SK-N-SH (cell line): ENCODE measurements at regions not wholly inside any gene's neighbourhood (a gene's known extent, or its start where the extent isn't known, plus 50 kb on each side); places are given as distances from the start of the nearest gene placed in this dataset.

ENCODE experiments used
- CTCF ChIA-PET: fragments of 300-600, 350-600 bp; formaldehyde crosslinking; extraction: SDS; loops from one replicate; lab custom pipeline; 2021; lab: Yijun Ruan, JAX
- POLR2A ChIA-PET: fragments of 350-600 bp; sonication (Branson Sonifier 250); formaldehyde crosslinking; extraction: SDS; loops from one replicate; lab custom pipeline; 2020; ENCODE audit warnings: antibody characterized with exemption, inconsistent platforms; lab: Yijun Ruan, JAX
- DNase-seq: peaks from one replicate; pipeline ENCODE4 v3.0.0; 2012
- H2AFZ ChIP-seq: fragments of 200-600 bp; sonication (generic); 2 replicates; pipeline ENCODE4 v1.8.1; 2016; ENCODE audit warnings: antibody characterized with exemption, mild to moderate bottlenecking, low read depth
- H3F3A ChIP-seq: fragments of 200-600 bp; sonication (generic); replicated peaks from 2 replicates; pipeline ENCODE3; 2016; ENCODE audit warnings: antibody characterized with exemption, mild to moderate bottlenecking; ENCODE audit not compliant: insufficient read depth
- H3K27ac ChIP-seq, 2 experiments: fragments of 200-500 bp in 1 of 2; fragments of 200-600 bp in 1 of 2; sonication (Bioruptor generic) in 1 of 2; sonication (generic), shearing (Covaris generic) in 1 of 2; 2 replicates each; pipeline versions ENCODE4 v1.5.1 to v1.6.1; 2014 to 2016; ENCODE audit warnings: low read depth in 2 of 2, inconsistent platforms in 1 of 2, low read length in 1 of 2, mild to moderate bottlenecking in 1 of 2, mixed read lengths in 1 of 2
- H3K27me3 ChIP-seq: fragments of 200-600 bp; sonication (generic), shearing (Covaris generic); 2 replicates; pipeline ENCODE4 v1.6.1; 2016; ENCODE audit warnings: mixed run types; ENCODE audit not compliant: insufficient read depth
- H3K36me3 ChIP-seq, 2 experiments: fragments of 200-500 bp in 1 of 2; fragments of 200-600 bp in 1 of 2; sonication (Bioruptor generic) in 1 of 2; sonication (generic) in 1 of 2; replicated peaks in 1 of 2; 2 replicates each; pipeline versions ENCODE3 to v1.5.1; 2014 to 2016; ENCODE audit warnings: low read length in 1 of 2, mild to moderate bottlenecking in 1 of 2; ENCODE audit not compliant: insufficient read depth in 2 of 2, control insufficient read depth in 1 of 2
- H3K4me1 ChIP-seq, 2 experiments: fragments of 200-500 bp in 1 of 2; fragments of 200-600 bp in 1 of 2; sonication (Bioruptor generic) in 1 of 2; sonication (generic), shearing (Covaris generic) in 1 of 2; 2 replicates each; pipeline versions ENCODE4 v1.5.1 to v1.6.1; 2014 to 2016; ENCODE audit warnings: low read depth in 1 of 2, low read length in 1 of 2, mixed run types in 1 of 2; ENCODE audit not compliant: insufficient read depth in 2 of 2, control insufficient read depth in 1 of 2
- H3K4me2 ChIP-seq: fragments of 200-600 bp; sonication (generic), shearing (Covaris generic); 2 replicates; pipeline ENCODE4 v1.6.1; 2017; ENCODE audit warnings: mixed run types
- H3K4me3 ChIP-seq, 2 experiments: fragments of 200-500 bp in 1 of 2; fragments of 200-600 bp in 1 of 2; sonication (Bioruptor generic) in 1 of 2; sonication (generic), shearing (Covaris generic) in 1 of 2; 2 replicates each; pipeline versions ENCODE4 v1.5.1 to v1.8.1; 2014 to 2016; ENCODE audit warnings: low read depth in 2 of 2, inconsistent platforms in 1 of 2, low read length in 1 of 2, mild to moderate bottlenecking in 1 of 2, mixed read lengths in 1 of 2, moderate library complexity in 1 of 2
- H3K79me2 ChIP-seq: fragments of 200-600 bp; sonication (generic); 2 replicates; pipeline ENCODE4 v1.8.1; 2017; ENCODE audit warnings: mild to moderate bottlenecking; ENCODE audit not compliant: insufficient read depth
- H3K9ac ChIP-seq: fragments of 200-600 bp; sonication (generic); 2 replicates; pipeline ENCODE4 v1.6.1; 2017; ENCODE audit warnings: mixed run types
- H3K9me2 ChIP-seq: fragments of 200-600 bp; sonication (generic); 2 replicates; pipeline ENCODE4 v1.6.1; 2017; ENCODE audit warnings: mixed run types
- H3K9me3 ChIP-seq: fragments of 200-600 bp; sonication (generic); 2 replicates; pipeline ENCODE4 v1.6.1; 2017; ENCODE audit warnings: mixed run types, mild to moderate bottlenecking, moderate library complexity
- H4K20me1 ChIP-seq: fragments of 200-600 bp; sonication (generic); 2 replicates; pipeline ENCODE4 v1.6.1; 2017; ENCODE audit warnings: mild to moderate bottlenecking, mixed run types; ENCODE audit not compliant: insufficient read depth
- ELF1 ChIP-seq: IDR thresholded peaks from 2 replicates; pipeline ENCODE4 v1.4.0; 2012
- EZH2phosphoT487 ChIP-seq: fragments of 200-600 bp; sonication (generic); IDR thresholded peaks from 2 replicates; pipeline ENCODE4 v1.6.1; 2017; ENCODE audit warnings: low read depth, mixed run types, mild to moderate bottlenecking, antibody characterized with exemption, moderate library complexity, borderline replicate concordance
- FOXJ3 ChIP-seq: sonication (generic); formaldehyde crosslinking; IDR thresholded peaks from 2 replicates; pipeline ENCODE4 v1.5.1; 2020; ENCODE audit warnings: mild to moderate bottlenecking, missing genetic modification reagents
- MEF2A ChIP-seq: IDR thresholded peaks from 2 replicates; pipeline ENCODE4 v1.4.0; 2012; ENCODE audit warnings: low read depth, borderline replicate concordance
- MXI1 ChIP-seq: IDR thresholded peaks from 2 replicates; pipeline ENCODE4 v1.6.1; 2012; ENCODE audit warnings: mild to moderate bottlenecking, low read depth, low read length, improper control_type of control experiment
- NFIC ChIP-seq: IDR thresholded peaks from 2 replicates; pipeline ENCODE4 v1.4.0; 2012; ENCODE audit warnings: borderline replicate concordance
- POLR2AphosphoS5 ChIP-seq: IDR thresholded peaks from 2 replicates; pipeline ENCODE4 v1.6.1; 2012; ENCODE audit warnings: low read depth, low read length
- RAD21 ChIP-seq: IDR thresholded peaks from 2 replicates; pipeline ENCODE4 v1.6.1; 2012; ENCODE audit warnings: mild to moderate bottlenecking, low read length
- RFX5 ChIP-seq: IDR thresholded peaks from 2 replicates; pipeline ENCODE4 v1.6.1; 2012; ENCODE audit warnings: mild to moderate bottlenecking, improper control_type of control experiment, low read length
- YY1 ChIP-seq: IDR thresholded peaks from 2 replicates; pipeline ENCODE4 v1.4.0; 2012; ENCODE audit warnings: low read depth, mild to moderate bottlenecking
- WGBS: methylation state at CpG from one replicate; pipeline ENCODE4 v1.1.6; 2017; ENCODE audit warnings: low lambda C conversion rate; 5-methylcytosine and 5-hydroxymethylcytosine counted together
- TF ChIP-seq, protein P1 (sequence below): fragments of 200-600 bp; sonication (generic); IDR thresholded peaks from 2 replicates; pipeline ENCODE4 v1.6.1; 2017; ENCODE audit warnings: antibody characterized with exemption, mild to moderate bottlenecking, moderate library complexity
- TF ChIP-seq, protein P2 (sequence below): IDR thresholded peaks from 2 replicates; pipeline ENCODE4 v1.4.0; 2012; ENCODE audit warnings: low read depth, borderline replicate concordance
- TF ChIP-seq, protein P3 (sequence below): IDR thresholded peaks from 2 replicates; pipeline ENCODE4; 2012
- TF ChIP-seq, protein P4 (sequence below): fragments of 150-350 bp; IDR thresholded peaks from 2 replicates; pipeline ENCODE4 v1.6.1; 2016; ENCODE audit warnings: mild to moderate bottlenecking, low read depth, low read length
- TF ChIP-seq, protein P5 (sequence below): IDR thresholded peaks from 2 replicates; pipeline ENCODE4 v1.4.0; 2012; ENCODE audit warnings: low read depth, borderline replicate concordance

DNA sequence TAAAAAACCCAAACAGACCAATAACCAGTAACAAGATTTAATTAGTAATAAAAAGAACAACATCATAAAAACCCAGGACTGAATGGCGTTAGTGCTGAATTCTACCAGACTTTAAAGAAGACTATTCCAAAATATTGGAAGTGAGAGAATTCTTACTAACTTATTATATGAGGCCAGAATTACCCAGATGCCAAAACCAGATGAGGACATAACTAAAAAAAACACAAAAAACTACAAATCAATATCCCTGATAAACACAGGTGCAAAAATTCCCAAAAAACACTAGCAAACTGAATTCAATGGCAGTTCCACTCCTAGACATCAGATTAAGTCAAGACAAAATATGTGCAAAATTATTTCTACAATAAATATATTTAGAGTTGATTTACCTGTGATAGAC, 400.1 kb upstream of the PABPC4L start:
- Histone ChIP-seq H2AFZ (no peak overlapping the region), H3K4me1 (no peaks in the 10 kb centered on the region), H4K20me1 (no peaks in the 10 kb centered on the region), H3K4me2 (no peak overlapping the region), H3K27me3 (no peaks in the 10 kb centered on the region), H3K9ac (no peak overlapping the region), H3K9me3 (no peaks in the 10 kb centered on the region; the same call in 1 of the 2 replicates), H3K79me2 (no peaks in the 10 kb centered on the region), H3K27ac (no peak overlapping the region), H3F3A (no peaks in the 10 kb centered on the region), H3K4me3 (no peak overlapping the region), H3K36me3 (no peaks in the 10 kb centered on the region), H3K9me2 (no peaks in the 10 kb centered on the region)
- POLR2A ChIA-PET: no interaction called here
- no peak for DNase-seq
- TF ChIP-seq, protein P1, sequence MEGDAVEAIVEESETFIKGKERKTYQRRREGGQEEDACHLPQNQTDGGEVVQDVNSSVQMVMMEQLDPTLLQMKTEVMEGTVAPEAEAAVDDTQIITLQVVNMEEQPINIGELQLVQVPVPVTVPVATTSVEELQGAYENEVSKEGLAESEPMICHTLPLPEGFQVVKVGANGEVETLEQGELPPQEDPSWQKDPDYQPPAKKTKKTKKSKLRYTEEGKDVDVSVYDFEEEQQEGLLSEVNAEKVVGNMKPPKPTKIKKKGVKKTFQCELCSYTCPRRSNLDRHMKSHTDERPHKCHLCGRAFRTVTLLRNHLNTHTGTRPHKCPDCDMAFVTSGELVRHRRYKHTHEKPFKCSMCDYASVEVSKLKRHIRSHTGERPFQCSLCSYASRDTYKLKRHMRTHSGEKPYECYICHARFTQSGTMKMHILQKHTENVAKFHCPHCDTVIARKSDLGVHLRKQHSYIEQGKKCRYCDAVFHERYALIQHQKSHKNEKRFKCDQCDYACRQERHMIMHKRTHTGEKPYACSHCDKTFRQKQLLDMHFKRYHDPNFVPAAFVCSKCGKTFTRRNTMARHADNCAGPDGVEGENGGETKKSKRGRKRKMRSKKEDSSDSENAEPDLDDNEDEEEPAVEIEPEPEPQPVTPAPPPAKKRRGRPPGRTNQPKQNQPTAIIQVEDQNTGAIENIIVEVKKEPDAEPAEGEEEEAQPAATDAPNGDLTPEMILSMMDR: no peak
- TF ChIP-seq NFIC: no peak
- TF ChIP-seq MXI1: no peak
- TF ChIP-seq, protein P2, sequence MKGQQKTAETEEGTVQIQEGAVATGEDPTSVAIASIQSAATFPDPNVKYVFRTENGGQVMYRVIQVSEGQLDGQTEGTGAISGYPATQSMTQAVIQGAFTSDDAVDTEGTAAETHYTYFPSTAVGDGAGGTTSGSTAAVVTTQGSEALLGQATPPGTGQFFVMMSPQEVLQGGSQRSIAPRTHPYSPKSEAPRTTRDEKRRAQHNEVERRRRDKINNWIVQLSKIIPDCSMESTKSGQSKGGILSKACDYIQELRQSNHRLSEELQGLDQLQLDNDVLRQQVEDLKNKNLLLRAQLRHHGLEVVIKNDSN: no peak
- TF ChIP-seq FOXJ3 (CRISPR knock-in tag): no peak
- no peak for TF ChIP-seq YY1
- TF ChIP-seq, protein P3, sequence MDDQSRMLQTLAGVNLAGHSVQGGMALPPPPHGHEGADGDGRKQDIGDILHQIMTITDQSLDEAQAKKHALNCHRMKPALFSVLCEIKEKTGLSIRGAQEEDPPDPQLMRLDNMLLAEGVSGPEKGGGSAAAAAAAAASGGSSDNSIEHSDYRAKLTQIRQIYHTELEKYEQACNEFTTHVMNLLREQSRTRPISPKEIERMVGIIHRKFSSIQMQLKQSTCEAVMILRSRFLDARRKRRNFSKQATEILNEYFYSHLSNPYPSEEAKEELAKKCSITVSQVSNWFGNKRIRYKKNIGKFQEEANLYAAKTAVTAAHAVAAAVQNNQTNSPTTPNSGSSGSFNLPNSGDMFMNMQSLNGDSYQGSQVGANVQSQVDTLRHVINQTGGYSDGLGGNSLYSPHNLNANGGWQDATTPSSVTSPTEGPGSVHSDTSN: no peak
- TF ChIP-seq ELF1: no peak
- WGBS: 3% methylated on average over 1 of the region's 1 CpG
- CTCF ChIA-PET: no interaction called here

DNA sequence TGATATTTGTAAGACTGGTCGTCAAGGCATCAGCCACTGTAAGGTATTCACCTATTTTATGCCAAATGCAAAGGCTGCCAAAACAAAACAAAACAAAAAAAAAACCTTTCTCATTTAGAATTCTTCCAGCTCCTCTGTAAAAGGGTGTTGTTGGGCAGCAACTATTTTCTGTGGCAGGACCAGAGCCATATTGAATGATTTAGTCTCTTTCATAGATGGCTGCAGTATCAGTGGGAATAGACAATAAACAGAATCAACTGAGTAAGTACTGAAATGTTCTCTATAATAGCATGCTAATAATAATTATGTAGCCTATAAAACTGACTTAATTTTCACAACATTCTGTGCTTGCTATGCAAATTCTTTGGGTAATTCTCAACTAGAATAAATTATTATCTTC, 389.7 kb upstream of the PABPC4L start:
- CTCF ChIA-PET: no interaction called here
- DNase-seq: no peak
- 0% methylated on average over 1 of the region's 1 CpG for WGBS
- no peak overlapping the region for H3K27ac ChIP-seq
- H3K79me2 ChIP-seq: no peaks in the 10 kb centered on the region
- H3K4me1 ChIP-seq: no peaks in the 10 kb centered on the region
- no peaks in the 10 kb centered on the region for H3K9me3 ChIP-seq
- no peak overlapping the region for H3K9ac ChIP-seq
- H3K9me2 ChIP-seq: no peaks in the 10 kb centered on the region
- no peaks in the 10 kb centered on the region for H4K20me1 ChIP-seq
- H3K4me3 ChIP-seq: no peak overlapping the region
- no peaks in the 10 kb centered on the region for H3K36me3 ChIP-seq
- H3K27me3 ChIP-seq: no peaks in the 10 kb centered on the region
- POLR2A ChIA-PET: no interaction called here
- no peak overlapping the region for H3K4me2 ChIP-seq
- no peaks in the 10 kb centered on the region for H3F3A ChIP-seq
- no peak overlapping the region for H2AFZ ChIP-seq
- TF ChIP-seq NFIC (no peak), ELF1 (no peak), RAD21 (no peak), RFX5 (no peak), POLR2AphosphoS5 (no peak), MXI1 (no peak), EZH2phosphoT487 (no peak), MEF2A (no peak)
- TF ChIP-seq, protein P3: no peak
- TF ChIP-seq, protein P4, sequence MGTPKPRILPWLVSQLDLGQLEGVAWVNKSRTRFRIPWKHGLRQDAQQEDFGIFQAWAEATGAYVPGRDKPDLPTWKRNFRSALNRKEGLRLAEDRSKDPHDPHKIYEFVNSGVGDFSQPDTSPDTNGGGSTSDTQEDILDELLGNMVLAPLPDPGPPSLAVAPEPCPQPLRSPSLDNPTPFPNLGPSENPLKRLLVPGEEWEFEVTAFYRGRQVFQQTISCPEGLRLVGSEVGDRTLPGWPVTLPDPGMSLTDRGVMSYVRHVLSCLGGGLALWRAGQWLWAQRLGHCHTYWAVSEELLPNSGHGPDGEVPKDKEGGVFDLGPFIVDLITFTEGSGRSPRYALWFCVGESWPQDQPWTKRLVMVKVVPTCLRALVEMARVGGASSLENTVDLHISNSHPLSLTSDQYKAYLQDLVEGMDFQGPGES: no peak
- TF ChIP-seq, protein P5, sequence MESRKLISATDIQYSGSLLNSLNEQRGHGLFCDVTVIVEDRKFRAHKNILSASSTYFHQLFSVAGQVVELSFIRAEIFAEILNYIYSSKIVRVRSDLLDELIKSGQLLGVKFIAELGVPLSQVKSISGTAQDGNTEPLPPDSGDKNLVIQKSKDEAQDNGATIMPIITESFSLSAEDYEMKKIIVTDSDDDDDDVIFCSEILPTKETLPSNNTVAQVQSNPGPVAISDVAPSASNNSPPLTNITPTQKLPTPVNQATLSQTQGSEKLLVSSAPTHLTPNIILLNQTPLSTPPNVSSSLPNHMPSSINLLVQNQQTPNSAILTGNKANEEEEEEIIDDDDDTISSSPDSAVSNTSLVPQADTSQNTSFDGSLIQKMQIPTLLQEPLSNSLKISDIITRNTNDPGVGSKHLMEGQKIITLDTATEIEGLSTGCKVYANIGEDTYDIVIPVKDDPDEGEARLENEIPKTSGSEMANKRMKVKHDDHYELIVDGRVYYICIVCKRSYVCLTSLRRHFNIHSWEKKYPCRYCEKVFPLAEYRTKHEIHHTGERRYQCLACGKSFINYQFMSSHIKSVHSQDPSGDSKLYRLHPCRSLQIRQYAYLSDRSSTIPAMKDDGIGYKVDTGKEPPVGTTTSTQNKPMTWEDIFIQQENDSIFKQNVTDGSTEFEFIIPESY: no peak
- TF ChIP-seq, protein P1: no peak
- TF ChIP-seq, protein P2: no peak
